Thyroid gland (tissue), 4 donors: ENCODE measurements at regions not wholly inside any gene's neighbourhood (a gene's known extent, or its start where the extent isn't known, plus 50 kb on each side); places are given as distances from the start of the nearest gene placed in this dataset.
"Not testable (repeated sequence)": the region's sequence is repeated elsewhere in the genome, so short reads cannot be mapped to it uniquely, and the experiment has no call there.

Experiments
- CTCF ChIP-seq, 6 experiments: fragments of 200-600 bp in 3 of 6; fragments of 450-650 bp in 3 of 6; sonication (generic) in 3 of 6; IDR thresholded peaks; one replicate each; pipeline ENCODE4 v1.5.1; 2016 to 2019; ENCODE audit warnings: antibody characterized with exemption in 6 of 6, mild to moderate bottlenecking in 2 of 6, inconsistent platforms in 1 of 6, moderate library complexity in 1 of 6
- POLR2A ChIP-seq, 2 donors: fragments of 450-650 bp; IDR thresholded peaks; one replicate each; pipeline ENCODE4 v1.6.1; 2017; ENCODE audit warnings: antibody characterized with exemption in 2 of 2, mild to moderate bottlenecking in 2 of 2, moderate library complexity in 1 of 2

DNA sequence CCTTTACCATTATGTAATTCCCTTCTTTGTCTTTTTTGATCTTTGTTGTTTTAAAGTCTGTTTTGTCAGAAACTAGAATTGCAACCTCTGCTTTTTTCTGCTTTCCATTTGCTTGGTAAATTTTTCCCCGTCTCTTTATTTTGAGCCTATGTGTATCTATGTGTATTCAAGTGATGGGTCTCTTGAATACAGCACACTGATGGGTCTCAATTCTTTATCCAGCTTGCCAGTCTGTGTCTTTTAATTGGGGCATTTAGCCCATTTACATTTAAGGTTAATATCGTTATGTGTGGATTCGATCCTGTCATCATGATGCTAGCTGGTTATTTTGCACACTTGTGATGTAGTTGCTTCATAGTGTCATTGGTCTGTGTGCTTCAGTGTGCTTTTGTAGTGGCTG lies 240.9 kb downstream of the CDH26 start:
- TF ChIP-seq CTCF, POLR2A (IDR thresholded peaks at IDR 0.05): not testable (repeated sequence)
